Testis (tissue), 2 donors: ENCODE measurements at regions not wholly inside any gene's neighbourhood (a gene's known extent, or its start where the extent isn't known, plus 50 kb on each side); places are given as distances from the start of the nearest gene placed in this dataset.

Source experiments
- POLR2A ChIP-seq: fragments of 450-650 bp; IDR thresholded peaks from one replicate; pipeline ENCODE4 v1.6.1; 2017; ENCODE audit warnings: antibody characterized with exemption, mild to moderate bottlenecking, moderate library complexity
- TF ChIP-seq, protein P1 (sequence below), 3 experiments: fragments of 450-650 bp in 2 of 3; fragments of 200-600 bp in 1 of 3; sonication (generic) in 1 of 3; IDR thresholded peaks; one replicate each; pipeline ENCODE4 v1.5.1; 2016 to 2019; ENCODE audit warnings: antibody characterized with exemption in 3 of 3, mild to moderate bottlenecking in 2 of 3, moderate library complexity in 1 of 3

- TF ChIP-seq, protein P1, sequence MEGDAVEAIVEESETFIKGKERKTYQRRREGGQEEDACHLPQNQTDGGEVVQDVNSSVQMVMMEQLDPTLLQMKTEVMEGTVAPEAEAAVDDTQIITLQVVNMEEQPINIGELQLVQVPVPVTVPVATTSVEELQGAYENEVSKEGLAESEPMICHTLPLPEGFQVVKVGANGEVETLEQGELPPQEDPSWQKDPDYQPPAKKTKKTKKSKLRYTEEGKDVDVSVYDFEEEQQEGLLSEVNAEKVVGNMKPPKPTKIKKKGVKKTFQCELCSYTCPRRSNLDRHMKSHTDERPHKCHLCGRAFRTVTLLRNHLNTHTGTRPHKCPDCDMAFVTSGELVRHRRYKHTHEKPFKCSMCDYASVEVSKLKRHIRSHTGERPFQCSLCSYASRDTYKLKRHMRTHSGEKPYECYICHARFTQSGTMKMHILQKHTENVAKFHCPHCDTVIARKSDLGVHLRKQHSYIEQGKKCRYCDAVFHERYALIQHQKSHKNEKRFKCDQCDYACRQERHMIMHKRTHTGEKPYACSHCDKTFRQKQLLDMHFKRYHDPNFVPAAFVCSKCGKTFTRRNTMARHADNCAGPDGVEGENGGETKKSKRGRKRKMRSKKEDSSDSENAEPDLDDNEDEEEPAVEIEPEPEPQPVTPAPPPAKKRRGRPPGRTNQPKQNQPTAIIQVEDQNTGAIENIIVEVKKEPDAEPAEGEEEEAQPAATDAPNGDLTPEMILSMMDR (IDR thresholded peaks at IDR 0.05): no peak
- TF ChIP-seq POLR2A: no peak
Measured at GRCh38 chr12:131424270-131424669, 286.6 kb upstream of the SFSWAP start.
